DOHH2 (cell line): ENCODE measurements at regions not wholly inside any gene's neighbourhood (a gene's known extent, or its start where the extent isn't known, plus 50 kb on each side); places are given as distances from the start of the nearest gene placed in this dataset.

Experiments used
- H3F3A ChIP-seq: fragments of 200-600 bp; sonication (generic), shearing (Covaris generic); 2 replicates; pipeline ENCODE4 v1.6.0; 2016; ENCODE audit warnings: antibody characterized with exemption, mild to moderate bottlenecking; ENCODE audit not compliant: control insufficient read depth, insufficient read depth
- H3K27ac ChIP-seq: fragments of 200-600 bp; sonication (generic); 2 replicates; pipeline ENCODE4 v1.5.1; 2014; ENCODE audit warnings: low read depth, mild to moderate bottlenecking, low read length, moderate library complexity
- H3K27me3 ChIP-seq: fragments of 200-600 bp; sonication (generic); 2 replicates; pipeline ENCODE4 v1.6.1; 2014; ENCODE audit warnings: mild to moderate bottlenecking, low read length, mixed read lengths; ENCODE audit not compliant: control insufficient read depth
- H3K36me3 ChIP-seq: fragments of 200-600 bp; sonication (generic); 2 replicates; pipeline ENCODE4 v1.6.1; 2014; ENCODE audit warnings: mild to moderate bottlenecking, low read length, moderate library complexity, mixed read lengths; ENCODE audit not compliant: control insufficient read depth
- H3K4me1 ChIP-seq: fragments of 200-600 bp; sonication (generic); 2 replicates; pipeline ENCODE4 v1.6.1; 2014; ENCODE audit warnings: mild to moderate bottlenecking, low read length, mixed read lengths; ENCODE audit not compliant: control insufficient read depth
- H3K4me2 ChIP-seq: fragments of 200-600 bp; sonication (generic); 2 replicates; pipeline ENCODE4 v1.6.0; 2014; ENCODE audit warnings: mild to moderate bottlenecking, low read length, moderate library complexity
- H3K4me3 ChIP-seq: fragments of 200-600 bp; sonication (generic); 2 replicates; pipeline ENCODE4 v1.5.1; 2014; ENCODE audit warnings: mild to moderate bottlenecking, low read length, mixed read lengths
- H3K79me2 ChIP-seq: fragments of 200-600 bp; sonication (generic); 2 replicates; pipeline ENCODE4 v1.6.1; 2014; ENCODE audit warnings: mild to moderate bottlenecking, low read length, mixed read lengths; ENCODE audit not compliant: control insufficient read depth
- H3K9me2 ChIP-seq: fragments of 200-600 bp; sonication (generic); replicated peaks from 2 replicates; pipeline ENCODE4 v1.6.1; 2014; ENCODE audit warnings: mild to moderate bottlenecking, low read length, mixed read lengths; ENCODE audit not compliant: control insufficient read depth
- H3K9me3 ChIP-seq: fragments of 200-600 bp; sonication (generic); 2 replicates; pipeline ENCODE4 v1.6.1; 2014; ENCODE audit warnings: antibody characterized with exemption, low read length, mixed read lengths; ENCODE audit not compliant: control insufficient read depth, insufficient read depth
- H4K20me1 ChIP-seq: fragments of 200-600 bp; sonication (generic); 2 replicates; pipeline ENCODE4 v1.6.0; 2014; ENCODE audit warnings: low read depth, mild to moderate bottlenecking, antibody characterized with exemption, low read length, moderate library complexity; ENCODE audit not compliant: control insufficient read depth, insufficient read depth
- CTCF ChIP-seq: fragments of 200-600 bp; sonication (generic); IDR thresholded peaks from one replicate; pipeline ENCODE4 v1.5.1; 2014; ENCODE audit warnings: antibody characterized with exemption, mild to moderate bottlenecking, low read depth, low read length; ENCODE audit not compliant: poor library complexity, severe bottlenecking
- EZH2phosphoT487 ChIP-seq: fragments of 200-600 bp; sonication (generic); IDR thresholded peaks from 2 replicates; pipeline ENCODE4 v1.6.1; 2017; ENCODE audit warnings: borderline replicate concordance, mild to moderate bottlenecking, antibody characterized with exemption, low read length, moderate library complexity, mixed read lengths

- H3K36me3 ChIP-seq = no peaks in the 10 kb centered on the region
Observed at GRCh38 chr2:182543741-182544525, 117.1 kb upstream of the PDE1A start.

GRCh38 chr2:182545420-182546167 is 118.8 kb upstream of the PDE1A start:
- Histone ChIP-seq H3K4me1 (no peaks in the 10 kb centered on the region), H3F3A (no peaks in the 10 kb centered on the region), H3K79me2 (no peaks in the 10 kb centered on the region), H3K9me2 (no peaks in the 10 kb centered on the region), H3K4me2 (no peak overlapping the region), H3K27ac (no peak overlapping the region), H3K27me3 (peaks cover 3% of the 10 kb centered on the region; the same call in 1 of the 2 replicates), H3K36me3 (no peaks in the 10 kb centered on the region), H3K9me3 (no peaks in the 10 kb centered on the region), H3K4me3 (no peak overlapping the region), H4K20me1 (no peaks in the 10 kb centered on the region)
- TF ChIP-seq CTCF (no peak), EZH2phosphoT487 (no peak)

More at GRCh38 chr2:182543741-182544525, 117.1 kb upstream of the PDE1A start:
- TF ChIP-seq CTCF (no peak), EZH2phosphoT487 (no peak)
- Histone ChIP-seq H3K79me2 (no peaks in the 10 kb centered on the region), H3K4me2 (no peak overlapping the region), H3K4me3 (no peak overlapping the region), H3F3A (no peaks in the 10 kb centered on the region), H3K9me3 (no peaks in the 10 kb centered on the region), H4K20me1 (no peaks in the 10 kb centered on the region), H3K27ac (no peak overlapping the region), H3K9me2 (no peaks in the 10 kb centered on the region), H3K27me3 (peaks cover 3% of the 10 kb centered on the region; the same call in 1 of the 2 replicates), H3K4me1 (no peaks in the 10 kb centered on the region)

- H4K20me1 ChIP-seq = no peaks in the 10 kb centered on the region
- peaks cover 3% of the 10 kb centered on the region; the same call in 1 of the 2 replicates for H3K27me3 ChIP-seq
- H3K4me2 ChIP-seq = no peak overlapping the region
- H3K79me2 ChIP-seq = no peaks in the 10 kb centered on the region
- H3K27ac ChIP-seq = no peak overlapping the region
- no peak for TF ChIP-seq CTCF
- no peaks in the 10 kb centered on the region for H3K4me1 ChIP-seq
- H3F3A ChIP-seq = no peaks in the 10 kb centered on the region
- H3K4me3 ChIP-seq = no peak overlapping the region
- no peaks in the 10 kb centered on the region for H3K9me3 ChIP-seq
- H3K36me3 ChIP-seq = no peaks in the 10 kb centered on the region
- H3K9me2 ChIP-seq = no peaks in the 10 kb centered on the region
Observed at GRCh38 chr2:182548031-182548950, 121.5 kb upstream of the PDE1A start.
